ENCODE measurements at regions not wholly inside any gene's neighbourhood (a gene's known extent, or its start where the extent isn't known, plus 50 kb on each side); places are given as distances from the start of the nearest gene placed in this dataset.

- TF ChIP-seq, protein P1, sequence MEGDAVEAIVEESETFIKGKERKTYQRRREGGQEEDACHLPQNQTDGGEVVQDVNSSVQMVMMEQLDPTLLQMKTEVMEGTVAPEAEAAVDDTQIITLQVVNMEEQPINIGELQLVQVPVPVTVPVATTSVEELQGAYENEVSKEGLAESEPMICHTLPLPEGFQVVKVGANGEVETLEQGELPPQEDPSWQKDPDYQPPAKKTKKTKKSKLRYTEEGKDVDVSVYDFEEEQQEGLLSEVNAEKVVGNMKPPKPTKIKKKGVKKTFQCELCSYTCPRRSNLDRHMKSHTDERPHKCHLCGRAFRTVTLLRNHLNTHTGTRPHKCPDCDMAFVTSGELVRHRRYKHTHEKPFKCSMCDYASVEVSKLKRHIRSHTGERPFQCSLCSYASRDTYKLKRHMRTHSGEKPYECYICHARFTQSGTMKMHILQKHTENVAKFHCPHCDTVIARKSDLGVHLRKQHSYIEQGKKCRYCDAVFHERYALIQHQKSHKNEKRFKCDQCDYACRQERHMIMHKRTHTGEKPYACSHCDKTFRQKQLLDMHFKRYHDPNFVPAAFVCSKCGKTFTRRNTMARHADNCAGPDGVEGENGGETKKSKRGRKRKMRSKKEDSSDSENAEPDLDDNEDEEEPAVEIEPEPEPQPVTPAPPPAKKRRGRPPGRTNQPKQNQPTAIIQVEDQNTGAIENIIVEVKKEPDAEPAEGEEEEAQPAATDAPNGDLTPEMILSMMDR (IDR thresholded peaks at IDR 0.05; ENCODE audit: poor library complexity, severe bottlenecking) = no peak
- TF ChIP-seq POLR2AphosphoS5 (IDR thresholded peaks at IDR 0.05) (no peak), TAF1 (IDR thresholded peaks at IDR 0.05; ENCODE audit: low read depth) (no peak), EP300 (conservative IDR thresholded peaks at IDR 0.05; ENCODE audit: poor library complexity, severe bottlenecking) (no peak), MXI1 (conservative IDR thresholded peaks at IDR 0.05; ENCODE audit: poor library complexity, severe bottlenecking) (no peak)
Measured at GRCh38 chr12:42015051-42015461, 129.6 kb downstream of the GXYLT1 start.

Data from neural cell (in vitro differentiated cells).